ENCODE measurements at regions not wholly inside any gene's neighbourhood (a gene's known extent, or its start where the extent isn't known, plus 50 kb on each side); places are given as distances from the start of the nearest gene placed in this dataset.

- no peaks in the 10 kb centered on the region for H3K9me3 ChIP-seq
- no peak overlapping the region for H3K4me3 ChIP-seq
- TF ChIP-seq CTCF (IDR thresholded peaks at IDR 0.05), result no peak
- H3K36me3 ChIP-seq, result no peaks in the 10 kb centered on the region
- no peak for DNase-seq
- ATAC-seq, result no peak
- H3K4me1 ChIP-seq, result no peaks in the 10 kb centered on the region
- no peaks in the 10 kb centered on the region for H3K27me3 ChIP-seq (ENCODE audit: low read depth)
- no peak overlapping the region for H3K27ac ChIP-seq
- intact Hi-C loops (cut with DNase I), result no loop called here
Measured at GRCh38 chrX:110427076-110427475, 68.4 kb downstream of the RTL9 start.

DNA sequence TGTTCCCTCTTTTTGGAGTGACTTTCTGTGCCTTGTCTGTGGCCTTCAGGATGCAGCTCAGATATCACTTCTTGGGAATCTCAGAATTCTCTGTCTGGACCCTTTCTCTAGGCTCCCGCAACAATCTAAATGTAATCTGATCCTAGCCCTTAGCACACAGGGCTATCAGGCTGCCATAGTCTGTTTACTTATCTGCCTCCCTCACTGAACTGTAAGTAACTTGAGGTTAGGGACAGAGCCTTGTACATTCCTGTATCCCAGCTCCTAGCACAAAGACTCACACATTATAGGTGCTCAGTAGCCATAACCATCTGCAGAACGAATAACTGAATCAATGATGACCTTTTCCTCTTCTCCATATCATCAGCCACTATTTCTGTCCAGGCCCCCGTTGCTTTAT, 69.5 kb downstream of the RTL9 start:
- H3K27me3 ChIP-seq (ENCODE audit: low read depth), result no peaks in the 10 kb centered on the region
- no peak for TF ChIP-seq CTCF (IDR thresholded peaks at IDR 0.05)
- ATAC-seq (no peak), DNase-seq (no peak)
- H3K4me3 ChIP-seq, result no peak overlapping the region
- H3K27ac ChIP-seq, result no peak overlapping the region
- intact Hi-C loops (cut with DNase I), result no loop called here
- no peaks in the 10 kb centered on the region for H3K36me3 ChIP-seq
- H3K4me1 ChIP-seq, result no peaks in the 10 kb centered on the region
- no peaks in the 10 kb centered on the region for H3K9me3 ChIP-seq

GRCh38 chrX:110430293-110431076, 71.8 kb downstream of the RTL9 start:
- Histone ChIP-seq H3K9me3 (no peaks in the 10 kb centered on the region), H3K27me3 (ENCODE audit: low read depth) (no peaks in the 10 kb centered on the region), H3K4me3 (no peak overlapping the region), H3K27ac (no peak overlapping the region), H3K4me1 (no peaks in the 10 kb centered on the region), H3K36me3 (no peaks in the 10 kb centered on the region)
- ATAC-seq, result no peak
- no peak for TF ChIP-seq CTCF (IDR thresholded peaks at IDR 0.05)
- intact Hi-C loops (cut with DNase I), result no loop called here
- no peak for DNase-seq

- ATAC-seq, result no peak
- no peaks in the 10 kb centered on the region for H3K4me1 ChIP-seq
- H3K4me3 ChIP-seq, result no peak overlapping the region
- no peaks in the 10 kb centered on the region for H3K27me3 ChIP-seq (ENCODE audit: low read depth)
- no peak overlapping the region for H3K27ac ChIP-seq
- TF ChIP-seq CTCF (IDR thresholded peaks at IDR 0.05), result no peak
- H3K9me3 ChIP-seq, result no peaks in the 10 kb centered on the region
- H3K36me3 ChIP-seq, result no peaks in the 10 kb centered on the region
- DNase-seq, result no peak
- intact Hi-C loops (cut with DNase I), result no loop called here
Measured at GRCh38 chrX:110432091-110432905, 73.7 kb downstream of the RTL9 start.

DNA sequence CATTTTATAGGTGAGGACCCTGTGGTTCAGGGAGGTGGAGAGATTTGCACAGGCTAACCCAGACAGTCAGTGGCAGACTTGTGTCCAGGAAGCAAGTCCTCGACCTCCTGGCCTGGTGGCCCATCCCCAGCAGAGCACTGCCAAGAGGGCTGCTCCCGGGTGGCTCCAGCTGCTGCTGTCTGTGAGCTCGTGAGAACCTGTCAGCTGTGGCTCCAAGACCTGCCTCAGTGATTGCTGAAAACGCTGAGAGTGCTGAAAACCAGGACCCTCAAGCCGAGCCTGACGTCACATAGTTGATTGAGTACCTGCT, 74.2 kb downstream of the RTL9 start:
- intact Hi-C loops (cut with DNase I), result no loop called here
- H3K9me3 ChIP-seq, result no peaks in the 10 kb centered on the region
- H3K36me3 ChIP-seq, result no peaks in the 10 kb centered on the region
- no peak for TF ChIP-seq CTCF (IDR thresholded peaks at IDR 0.05)
- DNase-seq (no peak), ATAC-seq (no peak)
- no peak overlapping the region for H3K27ac ChIP-seq
- H3K27me3 ChIP-seq (ENCODE audit: low read depth), result no peaks in the 10 kb centered on the region
- no peaks in the 10 kb centered on the region for H3K4me1 ChIP-seq
- H3K4me3 ChIP-seq, result no peak overlapping the region

Data from lower lobe of right lung (tissue), 2 donors.